Hepatocyte (in vitro differentiated cells): ENCODE measurements at regions not wholly inside any gene's neighbourhood (a gene's known extent, or its start where the extent isn't known, plus 50 kb on each side); places are given as distances from the start of the nearest gene placed in this dataset.

Experiments used
- EZH2 ChIP-seq: fragments of 200-600 bp; sonication (generic); IDR thresholded peaks from 2 replicates; pipeline ENCODE4 v1.6.1; 2016; ENCODE audit warnings: antibody characterized with exemption, mild to moderate bottlenecking, borderline replicate concordance
- EZH2phosphoT487 ChIP-seq: fragments of 200-600 bp; sonication (generic); IDR thresholded peaks from one replicate; pipeline ENCODE4 v1.6.1; 2018; ENCODE audit warnings: antibody characterized with exemption, mild to moderate bottlenecking, low read depth, moderate library complexity; ENCODE audit not compliant: unreplicated experiment, severe bottlenecking
- TF ChIP-seq, protein P1 (sequence below): fragments of 200-600 bp; sonication (generic); IDR thresholded peaks from 2 replicates; pipeline ENCODE4 v1.5.1; 2016; ENCODE audit warnings: antibody characterized with exemption, mild to moderate bottlenecking; ENCODE audit not compliant: poor library complexity

DNA sequence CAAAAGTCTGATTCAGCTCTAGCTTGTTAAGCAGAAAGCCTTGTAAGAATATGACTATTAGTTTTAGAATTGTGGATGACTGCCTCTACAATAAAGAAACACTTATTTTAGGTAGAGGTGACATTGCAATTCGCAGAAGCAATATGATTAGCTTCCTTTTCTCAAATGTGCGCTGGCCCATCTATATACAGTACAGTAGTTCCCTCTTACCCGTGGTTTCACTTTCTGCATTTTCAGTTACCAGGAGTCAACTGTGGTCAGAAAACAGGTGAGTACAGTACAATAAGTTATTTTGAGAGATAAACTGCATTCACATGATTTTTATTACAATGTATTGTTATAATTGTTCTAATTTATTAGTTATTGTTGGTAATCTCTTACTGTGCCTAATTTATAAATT lies 405.1 kb downstream of the GPD2 start:
- TF ChIP-seq, protein P1, sequence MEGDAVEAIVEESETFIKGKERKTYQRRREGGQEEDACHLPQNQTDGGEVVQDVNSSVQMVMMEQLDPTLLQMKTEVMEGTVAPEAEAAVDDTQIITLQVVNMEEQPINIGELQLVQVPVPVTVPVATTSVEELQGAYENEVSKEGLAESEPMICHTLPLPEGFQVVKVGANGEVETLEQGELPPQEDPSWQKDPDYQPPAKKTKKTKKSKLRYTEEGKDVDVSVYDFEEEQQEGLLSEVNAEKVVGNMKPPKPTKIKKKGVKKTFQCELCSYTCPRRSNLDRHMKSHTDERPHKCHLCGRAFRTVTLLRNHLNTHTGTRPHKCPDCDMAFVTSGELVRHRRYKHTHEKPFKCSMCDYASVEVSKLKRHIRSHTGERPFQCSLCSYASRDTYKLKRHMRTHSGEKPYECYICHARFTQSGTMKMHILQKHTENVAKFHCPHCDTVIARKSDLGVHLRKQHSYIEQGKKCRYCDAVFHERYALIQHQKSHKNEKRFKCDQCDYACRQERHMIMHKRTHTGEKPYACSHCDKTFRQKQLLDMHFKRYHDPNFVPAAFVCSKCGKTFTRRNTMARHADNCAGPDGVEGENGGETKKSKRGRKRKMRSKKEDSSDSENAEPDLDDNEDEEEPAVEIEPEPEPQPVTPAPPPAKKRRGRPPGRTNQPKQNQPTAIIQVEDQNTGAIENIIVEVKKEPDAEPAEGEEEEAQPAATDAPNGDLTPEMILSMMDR: no peak
- no peak for TF ChIP-seq EZH2
- no peak for TF ChIP-seq EZH2phosphoT487
